ENCODE measurements at regions not wholly inside any gene's neighbourhood (a gene's known extent, or its start where the extent isn't known, plus 50 kb on each side); places are given as distances from the start of the nearest gene placed in this dataset.

DNA sequence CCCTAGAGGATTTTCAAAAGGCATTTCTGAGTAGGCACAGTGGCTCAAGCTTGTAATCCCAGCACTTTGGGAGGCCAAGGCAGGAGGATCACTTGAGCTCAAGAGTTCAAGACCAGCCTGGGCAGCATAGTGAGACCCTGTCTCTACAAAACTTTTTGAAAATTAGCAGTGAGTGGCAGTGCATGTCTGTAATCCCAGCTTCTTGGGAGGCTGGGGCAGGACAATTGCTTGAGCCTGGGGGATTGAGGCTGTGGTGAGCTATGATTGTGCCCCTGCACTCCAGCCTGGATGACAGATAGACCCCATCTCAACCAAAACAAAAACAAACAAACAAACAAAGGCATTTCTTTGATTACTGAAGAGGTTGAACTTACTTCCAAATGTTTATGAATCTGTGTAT lies 201.4 kb downstream of the KIF26A start:
- TF ChIP-seq, protein P1, sequence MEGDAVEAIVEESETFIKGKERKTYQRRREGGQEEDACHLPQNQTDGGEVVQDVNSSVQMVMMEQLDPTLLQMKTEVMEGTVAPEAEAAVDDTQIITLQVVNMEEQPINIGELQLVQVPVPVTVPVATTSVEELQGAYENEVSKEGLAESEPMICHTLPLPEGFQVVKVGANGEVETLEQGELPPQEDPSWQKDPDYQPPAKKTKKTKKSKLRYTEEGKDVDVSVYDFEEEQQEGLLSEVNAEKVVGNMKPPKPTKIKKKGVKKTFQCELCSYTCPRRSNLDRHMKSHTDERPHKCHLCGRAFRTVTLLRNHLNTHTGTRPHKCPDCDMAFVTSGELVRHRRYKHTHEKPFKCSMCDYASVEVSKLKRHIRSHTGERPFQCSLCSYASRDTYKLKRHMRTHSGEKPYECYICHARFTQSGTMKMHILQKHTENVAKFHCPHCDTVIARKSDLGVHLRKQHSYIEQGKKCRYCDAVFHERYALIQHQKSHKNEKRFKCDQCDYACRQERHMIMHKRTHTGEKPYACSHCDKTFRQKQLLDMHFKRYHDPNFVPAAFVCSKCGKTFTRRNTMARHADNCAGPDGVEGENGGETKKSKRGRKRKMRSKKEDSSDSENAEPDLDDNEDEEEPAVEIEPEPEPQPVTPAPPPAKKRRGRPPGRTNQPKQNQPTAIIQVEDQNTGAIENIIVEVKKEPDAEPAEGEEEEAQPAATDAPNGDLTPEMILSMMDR (tag by site-specific recombination; IDR thresholded peaks at IDR 0.05), result no peak
- TF ChIP-seq ZBTB1 (tag by site-specific recombination; IDR thresholded peaks at IDR 0.05) (no peak), ZNF24 (tag by site-specific recombination; IDR thresholded peaks at IDR 0.05) (no peak), ZNF777 (tag by site-specific recombination; IDR thresholded peaks at IDR 0.05; ENCODE audit: borderline replicate concordance) (no peak), ZNF23 (tag by site-specific recombination; IDR thresholded peaks at IDR 0.05; ENCODE audit: borderline replicate concordance) (no peak), MYNN (tag by site-specific recombination; IDR thresholded peaks at IDR 0.05; ENCODE audit: borderline replicate concordance) (no peak), ZNF138 (tag by site-specific recombination; IDR thresholded peaks at IDR 0.05; ENCODE audit: borderline replicate concordance) (no peak)

Measured in HEK293 (cell line).